Right ventricle myocardium superior (tissue), 1 donor: ENCODE measurements at regions not wholly inside any gene's neighbourhood (a gene's known extent, or its start where the extent isn't known, plus 50 kb on each side); places are given as distances from the start of the nearest gene placed in this dataset.
"Not testable (repeated sequence)": the region's sequence is repeated elsewhere in the genome, so short reads cannot be mapped to it uniquely, and the experiment has no call there.

Experiments
- ATAC-seq: fragments of 200-7000 bp; cut with Tn5 transposase; one replicate; pipeline ENCODE4 v1.9.1; 2020; ENCODE audit warnings: mild to moderate bottlenecking; ENCODE audit not compliant: poor library complexity
- DNase-seq: peaks from one replicate; pipeline ENCODE4 v3.0.0-alpha.2; 2020
- intact Hi-C: fragments of 100-400 bp; cut with DNase I; formaldehyde crosslinking; loops from one replicate; pipeline ENCODE4 v1.11.2; 2022
- donor health status: DM: no; HTN: yes; CAD: no; lungs with severe emphysema.

- DNase-seq (no peak), ATAC-seq (no peak)
- intact Hi-C loops, result no loop called here
Measured at GRCh38 chr2:184993746-184994145, 395.4 kb downstream of the ZNF804A start.

GRCh38 chr2:185006481-185006880, 408.2 kb downstream of the ZNF804A start:
- intact Hi-C loops, result no loop called here
- DNase-seq (no peak), ATAC-seq (no peak)

- intact Hi-C loops, result no loop called here
- DNase-seq, result no peak
- ATAC-seq, result no peak
Measured at GRCh38 chr2:185012643-185013042, 414.3 kb downstream of the ZNF804A start.

GRCh38 chr2:185014076-185014475, 415.7 kb downstream of the ZNF804A start:
- intact Hi-C loops, result no loop called here
- no peak for ATAC-seq
- DNase-seq, result no peak

GRCh38 chr2:185025891-185026290, 427.6 kb downstream of the ZNF804A start:
- ATAC-seq, intact Hi-C loops, DNase-seq: not testable (repeated sequence)

- intact Hi-C loops, result no loop called here
- ATAC-seq, result no peak
- DNase-seq, result no peak
Measured at GRCh38 chr2:185035906-185036305, 437.6 kb downstream of the ZNF804A start.

- intact Hi-C loops, result no loop called here
- ATAC-seq, result no peak
- no peak for DNase-seq
Measured at GRCh38 chr2:185044323-185044874, 446.1 kb downstream of the ZNF804A start.

GRCh38 chr2:185050804-185051203, 452.5 kb downstream of the ZNF804A start:
- DNase-seq (no peak), ATAC-seq (no peak)
- intact Hi-C loops, result no loop called here

GRCh38 chr2:185063761-185064160, 465.4 kb downstream of the ZNF804A start:
- DNase-seq (no peak), ATAC-seq (no peak)
- intact Hi-C loops, result no loop called here

GRCh38 chr2:185066128-185066527, 467.8 kb downstream of the ZNF804A start:
- no peak for ATAC-seq
- no peak for DNase-seq
- intact Hi-C loops, result no loop called here

- ATAC-seq (no peak), DNase-seq (no peak)
- intact Hi-C loops, result no loop called here
Measured at GRCh38 chr2:185069107-185069506, 470.8 kb downstream of the ZNF804A start.

GRCh38 chr2:185074156-185074555, 475.8 kb downstream of the ZNF804A start:
- DNase-seq (no peak), ATAC-seq (no peak)
- intact Hi-C loops, result no loop called here

- intact Hi-C loops, result no loop called here
- DNase-seq (no peak), ATAC-seq (no peak)
Measured at GRCh38 chr2:185082749-185083148, 484.4 kb downstream of the ZNF804A start.

GRCh38 chr2:185108588-185108987, 510.3 kb downstream of the ZNF804A start:
- intact Hi-C loops, result no loop called here
- ATAC-seq (no peak), DNase-seq (no peak)

- ATAC-seq (no peak), DNase-seq (no peak)
- intact Hi-C loops, result no loop called here
Measured at GRCh38 chr2:185127412-185127811, 529.1 kb downstream of the ZNF804A start.

- intact Hi-C loops, result no loop called here
- ATAC-seq (no peak), DNase-seq (no peak)
Measured at GRCh38 chr2:185128346-185128745, 530.0 kb downstream of the ZNF804A start.

GRCh38 chr2:185128996-185129395, 530.7 kb downstream of the ZNF804A start:
- DNase-seq (no peak), ATAC-seq (no peak)
- intact Hi-C loops, result no loop called here

GRCh38 chr2:185130685-185131084, 532.4 kb downstream of the ZNF804A start:
- no peak for DNase-seq
- ATAC-seq, result no peak
- intact Hi-C loops, result no loop called here

GRCh38 chr2:185132501-185133041, 534.2 kb downstream of the ZNF804A start:
- intact Hi-C loops, result no loop called here
- DNase-seq, result no peak
- ATAC-seq, result no peak

GRCh38 chr2:185137700-185138099, 539.4 kb downstream of the ZNF804A start:
- DNase-seq (no peak), ATAC-seq (no peak)
- intact Hi-C loops, result no loop called here

- ATAC-seq, result no peak
- no peak for DNase-seq
- intact Hi-C loops, result no loop called here
Measured at GRCh38 chr2:185142677-185143076, 544.3 kb downstream of the ZNF804A start.
